ENCODE measurements at regions not wholly inside any gene's neighbourhood (a gene's known extent, or its start where the extent isn't known, plus 50 kb on each side); places are given as distances from the start of the nearest gene placed in this dataset.

GRCh38 chr18:67282796-67283195, 233.7 kb downstream of the DSEL start:
- no peak overlapping the region for H3K4ac ChIP-seq (ENCODE audit: low read length)
- no peaks in the 10 kb centered on the region for H3K27me3 ChIP-seq (ENCODE audit: control insufficient read depth in 3 of 3, insufficient read depth in 3 of 3, low read depth in 1 of 3, low read length in 3 of 3)
- no peaks in the 10 kb centered on the region for H3K79me1 ChIP-seq (ENCODE audit: low read depth, low read length)
- no peaks in the 10 kb centered on the region for H3K36me3 ChIP-seq (replicated peaks in 1 of 2; ENCODE audit: control insufficient read depth in 2 of 2, insufficient read depth in 2 of 2, low read length in 2 of 2)
- H3K27ac ChIP-seq (replicated peaks; ENCODE audit: low read length): no peak overlapping the region
- no peak overlapping the region for H2BK5ac ChIP-seq (ENCODE audit: low read length)
- no peak overlapping the region for H2AK5ac ChIP-seq (ENCODE audit: low read depth, low read length)
- H3K4me2 ChIP-seq (ENCODE audit: insufficient read depth, low read length, poor library complexity, severe bottlenecking): no peak overlapping the region
- no peak overlapping the region for H2BK120ac ChIP-seq (ENCODE audit: low read depth, low read length)
- no peak overlapping the region for H3K18ac ChIP-seq (ENCODE audit: low read length)
- H4K91ac ChIP-seq (ENCODE audit: low read depth, low read length, poor library complexity): no peak overlapping the region
- no peak overlapping the region for H3K9ac ChIP-seq (ENCODE audit: low read depth, low read length, poor library complexity)
- no peak overlapping the region for H3K4me3 ChIP-seq (ENCODE audit: low read length in 2 of 2)
- no peaks in the 10 kb centered on the region for H3K4me1 ChIP-seq (ENCODE audit: control insufficient read depth in 2 of 2, insufficient read depth in 1 of 2, low read depth in 1 of 2, low read length in 2 of 2)
- no peak overlapping the region for H3K14ac ChIP-seq (ENCODE audit: low read length)
- no peak overlapping the region for H4K8ac ChIP-seq (ENCODE audit: low read depth, low read length)
- peak overlapping the region; percentile 60 for H2AFZ ChIP-seq (ENCODE audit: low read length)
- no peak for DNase-seq (ENCODE audit: low spot score)
- no peak overlapping the region for H2BK12ac ChIP-seq (ENCODE audit: low read length)
- no peaks in the 10 kb centered on the region for H3K9me3 ChIP-seq (replicated peaks in 1 of 2; ENCODE audit: control insufficient read depth in 2 of 2, insufficient read depth in 1 of 2, low read depth in 1 of 2, low read length in 2 of 2)
- H3K23ac ChIP-seq (ENCODE audit: low read depth, low read length, poor library complexity): no peak overlapping the region
- no peak overlapping the region for H2BK15ac ChIP-seq (ENCODE audit: low read length)

GRCh38 chr18:67281746-67282145, 234.8 kb downstream of the DSEL start:
- Histone ChIP-seq H3K27ac (replicated peaks; ENCODE audit: low read length) (no peak overlapping the region), H2BK15ac (ENCODE audit: low read length) (no peak overlapping the region), H3K9ac (ENCODE audit: low read depth, low read length, poor library complexity) (no peak overlapping the region), H2BK5ac (ENCODE audit: low read length) (no peak overlapping the region), H2AK5ac (ENCODE audit: low read depth, low read length) (no peak overlapping the region), H3K27me3 (ENCODE audit: control insufficient read depth in 3 of 3, insufficient read depth in 3 of 3, low read depth in 1 of 3, low read length in 3 of 3) (no peaks in the 10 kb centered on the region), H3K36me3 (replicated peaks in 1 of 2; ENCODE audit: control insufficient read depth in 2 of 2, insufficient read depth in 2 of 2, low read length in 2 of 2) (no peaks in the 10 kb centered on the region), H4K91ac (ENCODE audit: low read depth, low read length, poor library complexity) (no peak overlapping the region), H3K79me1 (ENCODE audit: low read depth, low read length) (no peaks in the 10 kb centered on the region), H3K14ac (ENCODE audit: low read length) (no peak overlapping the region), H2BK120ac (ENCODE audit: low read depth, low read length) (no peak overlapping the region), H4K8ac (ENCODE audit: low read depth, low read length) (no peak overlapping the region), H3K18ac (ENCODE audit: low read length) (no peak overlapping the region), H3K4me2 (ENCODE audit: insufficient read depth, low read length, poor library complexity, severe bottlenecking) (no peak overlapping the region), H3K4me3 (ENCODE audit: low read length in 2 of 2) (no peak overlapping the region), H3K9me3 (replicated peaks in 1 of 2; ENCODE audit: control insufficient read depth in 2 of 2, insufficient read depth in 1 of 2, low read depth in 1 of 2, low read length in 2 of 2) (no peaks in the 10 kb centered on the region), H3K23ac (ENCODE audit: low read depth, low read length, poor library complexity) (no peak overlapping the region), H3K4me1 (ENCODE audit: control insufficient read depth in 2 of 2, insufficient read depth in 1 of 2, low read depth in 1 of 2, low read length in 2 of 2) (no peaks in the 10 kb centered on the region), H2AFZ (ENCODE audit: low read length) (no peak overlapping the region), H3K4ac (ENCODE audit: low read length) (no peak overlapping the region), H2BK12ac (ENCODE audit: low read length) (no peak overlapping the region)
- DNase-seq (ENCODE audit: low spot score): no peak
- no CpG with 5 or more reads among the region's 1 CpG for WGBS, 2 donors (ENCODE audit: extremely low coverage in 2 of 2, insufficient read length in 2 of 2, insufficient replicate concordance in 1 of 2)

DNA sequence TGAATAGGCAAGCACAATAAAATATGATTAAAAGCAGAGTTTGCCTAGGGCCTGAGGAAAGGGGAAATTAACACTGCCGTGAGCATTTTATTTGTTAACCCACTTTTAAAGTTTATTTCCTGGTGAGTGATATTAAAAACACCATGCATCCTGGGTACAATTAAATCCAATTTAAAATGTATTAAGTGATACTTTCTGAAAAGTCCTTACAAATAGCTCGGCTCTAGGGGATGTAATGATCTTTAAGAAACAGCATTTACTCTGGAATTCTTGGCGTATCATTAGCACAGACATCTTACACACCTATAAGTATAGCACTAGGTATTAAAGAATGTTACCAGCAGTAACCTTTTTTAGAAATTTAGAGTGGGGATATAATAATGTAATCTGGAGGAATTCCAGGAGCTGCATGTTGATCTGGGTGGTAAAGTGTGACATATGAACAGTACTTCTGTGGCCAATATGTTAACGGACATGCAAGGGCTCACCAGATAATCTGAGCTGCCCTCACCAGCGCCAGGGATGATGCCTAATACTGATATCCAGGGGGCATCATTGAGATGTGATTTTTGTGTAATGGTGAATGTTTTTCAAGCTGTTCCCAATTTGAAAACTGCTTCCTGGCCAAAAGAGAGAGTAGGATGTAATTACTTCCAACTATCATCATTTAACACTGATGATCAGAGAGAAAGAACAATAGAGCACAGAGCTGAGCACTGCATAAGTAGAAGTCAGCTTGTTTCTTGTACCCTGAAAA, 235.9 kb downstream of the DSEL start:
- WGBS, 2 donors (ENCODE audit: extremely low coverage in 2 of 2, insufficient read length in 2 of 2, insufficient replicate concordance in 1 of 2): no CpG with 5 or more reads among the region's 5 CpGs
- H3K4me1 ChIP-seq (ENCODE audit: control insufficient read depth in 2 of 2, insufficient read depth in 1 of 2, low read depth in 1 of 2, low read length in 2 of 2): no peaks in the 10 kb centered on the region

GRCh38 chr18:67279988-67280387, 236.5 kb downstream of the DSEL start:
- H3K9ac ChIP-seq (ENCODE audit: low read depth, low read length, poor library complexity): no peak overlapping the region
- H3K4ac ChIP-seq (ENCODE audit: low read length): no peak overlapping the region
- H4K91ac ChIP-seq (ENCODE audit: low read depth, low read length, poor library complexity): no peak overlapping the region
- no peaks in the 10 kb centered on the region for H3K79me1 ChIP-seq (ENCODE audit: low read depth, low read length)
- H3K27ac ChIP-seq (replicated peaks; ENCODE audit: low read length): no peak overlapping the region
- H2AFZ ChIP-seq (ENCODE audit: low read length): peak overlapping the region; percentile 1
- H3K9me3 ChIP-seq (replicated peaks in 1 of 2; ENCODE audit: control insufficient read depth in 2 of 2, insufficient read depth in 1 of 2, low read depth in 1 of 2, low read length in 2 of 2): no peaks in the 10 kb centered on the region
- no peak overlapping the region for H3K4me2 ChIP-seq (ENCODE audit: insufficient read depth, low read length, poor library complexity, severe bottlenecking)
- no peak overlapping the region for H2BK15ac ChIP-seq (ENCODE audit: low read length)
- H3K36me3 ChIP-seq (replicated peaks in 1 of 2; ENCODE audit: control insufficient read depth in 2 of 2, insufficient read depth in 2 of 2, low read length in 2 of 2): no peaks in the 10 kb centered on the region
- H3K4me3 ChIP-seq (ENCODE audit: low read length in 2 of 2): no peak overlapping the region
- no peak overlapping the region for H2BK5ac ChIP-seq (ENCODE audit: low read length)
- no peaks in the 10 kb centered on the region for H3K4me1 ChIP-seq (ENCODE audit: control insufficient read depth in 2 of 2, insufficient read depth in 1 of 2, low read depth in 1 of 2, low read length in 2 of 2)
- no peak overlapping the region for H3K18ac ChIP-seq (ENCODE audit: low read length)
- DNase-seq (ENCODE audit: low spot score): no peak
- H2BK12ac ChIP-seq (ENCODE audit: low read length): no peak overlapping the region
- no peak overlapping the region for H2BK120ac ChIP-seq (ENCODE audit: low read depth, low read length)
- no peak overlapping the region for H3K14ac ChIP-seq (ENCODE audit: low read length)
- H3K23ac ChIP-seq (ENCODE audit: low read depth, low read length, poor library complexity): no peak overlapping the region
- whole genome bisulfite sequencing, 2 donors (ENCODE audit: extremely low coverage in 2 of 2, insufficient read length in 2 of 2, insufficient replicate concordance in 1 of 2): no CpG with 5 or more reads among the region's 3 CpGs
- no peak overlapping the region for H4K8ac ChIP-seq (ENCODE audit: low read depth, low read length)
- no peak overlapping the region for H2AK5ac ChIP-seq (ENCODE audit: low read depth, low read length)
- no peaks in the 10 kb centered on the region for H3K27me3 ChIP-seq (ENCODE audit: control insufficient read depth in 3 of 3, insufficient read depth in 3 of 3, low read depth in 1 of 3, low read length in 3 of 3)

More for the DNA sequence above, 235.9 kb downstream of the DSEL start:
- no peak overlapping the region for H3K9ac ChIP-seq (ENCODE audit: low read depth, low read length, poor library complexity)
- H3K23ac ChIP-seq (ENCODE audit: low read depth, low read length, poor library complexity): no peak overlapping the region
- H4K91ac ChIP-seq (ENCODE audit: low read depth, low read length, poor library complexity): no peak overlapping the region
- no peak overlapping the region for H3K4me2 ChIP-seq (ENCODE audit: insufficient read depth, low read length, poor library complexity, severe bottlenecking)
- no peaks in the 10 kb centered on the region for H3K27me3 ChIP-seq (ENCODE audit: control insufficient read depth in 3 of 3, insufficient read depth in 3 of 3, low read depth in 1 of 3, low read length in 3 of 3)
- H3K9me3 ChIP-seq (replicated peaks in 1 of 2; ENCODE audit: control insufficient read depth in 2 of 2, insufficient read depth in 1 of 2, low read depth in 1 of 2, low read length in 2 of 2): no peaks in the 10 kb centered on the region
- no peak overlapping the region for H2BK12ac ChIP-seq (ENCODE audit: low read length)
- no peak overlapping the region for H2AFZ ChIP-seq (ENCODE audit: low read length)
- H3K27ac ChIP-seq (replicated peaks; ENCODE audit: low read length): no peak overlapping the region
- no peak overlapping the region for H4K8ac ChIP-seq (ENCODE audit: low read depth, low read length)
- no peaks in the 10 kb centered on the region for H3K36me3 ChIP-seq (replicated peaks in 1 of 2; ENCODE audit: control insufficient read depth in 2 of 2, insufficient read depth in 2 of 2, low read length in 2 of 2)
- H3K4me3 ChIP-seq (ENCODE audit: low read length in 2 of 2): no peak overlapping the region
- H2BK120ac ChIP-seq (ENCODE audit: low read depth, low read length): no peak overlapping the region
- no peak overlapping the region for H2BK15ac ChIP-seq (ENCODE audit: low read length)
- no peak overlapping the region for H3K14ac ChIP-seq (ENCODE audit: low read length)
- H2BK5ac ChIP-seq (ENCODE audit: low read length): no peak overlapping the region
- H3K4ac ChIP-seq (ENCODE audit: low read length): no peak overlapping the region
- H3K18ac ChIP-seq (ENCODE audit: low read length): no peak overlapping the region
- DNase-seq (ENCODE audit: low spot score): no peak
- no peaks in the 10 kb centered on the region for H3K79me1 ChIP-seq (ENCODE audit: low read depth, low read length)
- H2AK5ac ChIP-seq (ENCODE audit: low read depth, low read length): no peak overlapping the region
